GM13977 (cell line): ENCODE measurements at regions not wholly inside any gene's neighbourhood (a gene's known extent, or its start where the extent isn't known, plus 50 kb on each side); places are given as distances from the start of the nearest gene placed in this dataset.

ENCODE experiments used
- DNase-seq: peaks from one replicate; pipeline ENCODE4 v3.0.0; 2012; ENCODE audit warnings: low spot score
- in situ Hi-C: fragments of 300-500 bp; cut with MboI; formaldehyde crosslinking; loops from one replicate; pipeline ENCODE4 v1.12.0; 2022; ENCODE audit warnings: low sequenced_read_pairs, low pct_unique_long_range_greater_than_20kb, mixed read lengths, inconsistent platforms; ENCODE audit not compliant: unreplicated experiment
- TF ChIP-seq, protein P1 (sequence below): IDR thresholded peaks from 2 replicates; pipeline ENCODE4 v1.5.1; 2012; ENCODE audit warnings: mild to moderate bottlenecking, control low read depth; ENCODE audit not compliant: insufficient read depth; ENCODE audit errors: extremely low read depth, missing control alignments

DNA sequence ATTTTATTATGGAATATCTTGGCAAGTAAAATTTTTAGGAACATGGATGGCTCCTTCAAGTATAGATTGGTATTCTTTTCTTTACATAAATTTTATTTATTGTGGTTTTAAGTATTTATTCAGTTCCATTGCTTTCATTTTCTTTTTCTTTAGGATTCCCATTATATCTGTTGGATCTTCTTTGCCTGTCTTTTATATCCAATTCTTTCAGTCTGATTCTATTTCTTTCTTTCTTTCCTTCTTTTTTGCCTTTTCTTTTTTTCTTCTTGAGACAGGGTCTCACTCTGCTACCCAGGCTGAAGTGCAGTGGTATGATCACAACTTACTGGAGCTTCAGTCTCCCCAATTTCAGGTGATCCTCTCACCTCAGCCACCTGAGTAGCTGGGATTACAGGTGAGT is 74.2 kb upstream of the GLI3 start:
- in situ Hi-C loops, result no loop called here
- TF ChIP-seq, protein P1, sequence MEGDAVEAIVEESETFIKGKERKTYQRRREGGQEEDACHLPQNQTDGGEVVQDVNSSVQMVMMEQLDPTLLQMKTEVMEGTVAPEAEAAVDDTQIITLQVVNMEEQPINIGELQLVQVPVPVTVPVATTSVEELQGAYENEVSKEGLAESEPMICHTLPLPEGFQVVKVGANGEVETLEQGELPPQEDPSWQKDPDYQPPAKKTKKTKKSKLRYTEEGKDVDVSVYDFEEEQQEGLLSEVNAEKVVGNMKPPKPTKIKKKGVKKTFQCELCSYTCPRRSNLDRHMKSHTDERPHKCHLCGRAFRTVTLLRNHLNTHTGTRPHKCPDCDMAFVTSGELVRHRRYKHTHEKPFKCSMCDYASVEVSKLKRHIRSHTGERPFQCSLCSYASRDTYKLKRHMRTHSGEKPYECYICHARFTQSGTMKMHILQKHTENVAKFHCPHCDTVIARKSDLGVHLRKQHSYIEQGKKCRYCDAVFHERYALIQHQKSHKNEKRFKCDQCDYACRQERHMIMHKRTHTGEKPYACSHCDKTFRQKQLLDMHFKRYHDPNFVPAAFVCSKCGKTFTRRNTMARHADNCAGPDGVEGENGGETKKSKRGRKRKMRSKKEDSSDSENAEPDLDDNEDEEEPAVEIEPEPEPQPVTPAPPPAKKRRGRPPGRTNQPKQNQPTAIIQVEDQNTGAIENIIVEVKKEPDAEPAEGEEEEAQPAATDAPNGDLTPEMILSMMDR, result no peak
- no peak for DNase-seq

DNA sequence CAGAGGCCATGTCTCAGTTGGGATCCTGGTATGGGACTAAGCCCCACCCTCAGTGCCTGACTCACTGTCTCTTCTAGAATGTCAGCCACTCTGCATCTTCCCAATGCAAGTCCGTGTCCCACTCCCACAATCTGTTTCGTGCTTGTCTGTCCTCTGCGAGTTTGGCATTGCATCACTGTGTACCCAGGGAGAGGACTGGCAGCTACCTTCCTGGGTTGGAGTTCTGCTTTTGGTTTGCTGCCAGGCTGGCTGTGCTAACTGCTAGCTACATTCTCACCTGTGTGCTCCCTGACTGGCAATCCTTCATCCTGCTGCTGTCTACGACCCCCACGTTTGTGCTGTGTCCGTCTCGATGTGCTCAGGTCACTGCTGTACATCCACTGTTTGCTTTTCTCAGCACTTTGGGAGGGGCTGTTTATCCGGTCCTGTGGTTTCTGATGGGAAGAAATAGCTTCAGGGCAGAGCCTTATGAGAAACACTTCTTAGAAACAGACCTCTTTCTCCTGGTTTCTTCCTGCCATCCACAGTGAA is 56.0 kb upstream of the GLI3 start:
- TF ChIP-seq, protein P1, result no peak
- DNase-seq, result no peak
- in situ Hi-C loops, result no loop called here

DNA sequence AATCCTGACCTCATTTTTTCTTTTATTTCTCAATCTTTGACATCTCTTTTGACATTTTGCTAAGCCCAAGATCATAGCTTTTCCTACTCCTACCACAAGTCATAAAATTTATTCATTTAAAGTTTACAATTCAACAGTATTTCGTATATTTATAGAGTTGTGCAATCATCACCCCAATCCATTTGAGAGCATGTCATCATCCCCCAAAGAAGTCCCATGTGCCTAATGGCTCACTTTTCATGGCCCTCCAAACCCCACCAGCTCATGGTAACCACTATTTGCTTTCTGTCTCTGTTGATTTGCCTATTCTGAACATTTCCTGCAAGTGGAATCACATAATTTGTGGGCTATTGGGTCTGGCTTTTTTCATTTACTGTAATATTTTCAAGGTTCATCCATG is 52.5 kb upstream of the GLI3 start:
- TF ChIP-seq, protein P1, result no peak
- in situ Hi-C loops, result no loop called here
- DNase-seq, result no peak
